HEK293 (cell line): ENCODE measurements at regions not wholly inside any gene's neighbourhood (a gene's known extent, or its start where the extent isn't known, plus 50 kb on each side); places are given as distances from the start of the nearest gene placed in this dataset.

Source experiments
- CTCF ChIA-PET: fragments of 350-600 bp; formaldehyde crosslinking; extraction: SDS; loops from one replicate; lab custom pipeline; 2021; ENCODE audit warnings: antibody characterized with exemption; lab: Yijun Ruan, JAX
- POLR2A ChIA-PET: fragments of 300-600 bp; formaldehyde crosslinking; extraction: SDS; loops from one replicate; lab custom pipeline; 2020; ENCODE audit warnings: antibody characterized with exemption, inconsistent platforms; lab: Yijun Ruan, JAX
- H3K27ac ChIP-seq: fragments of 200-500 bp; sonication (Bioruptor generic); 2 replicates; pipeline ENCODE4 v1.5.1; 2014; ENCODE audit warnings: low read depth, low read length, control low read depth, inconsistent platforms; ENCODE audit errors: extremely low read depth
- H3K36me3 ChIP-seq, 2 experiments: fragments of 200-500 bp in 1 of 2; sonication (Bioruptor generic) in 1 of 2; 1 replicate in 1 of 2; 2 replicates in 1 of 2; pipeline ENCODE4 v1.5.1; 2014 to 2017; ENCODE audit warnings: inconsistent platforms in 2 of 2, low read length in 2 of 2; ENCODE audit not compliant: control insufficient read depth in 2 of 2, insufficient read depth in 1 of 2
- H3K4me1 ChIP-seq: fragments of 200-500 bp; sonication (Bioruptor generic); 2 replicates; pipeline ENCODE4 v1.5.1; 2014; ENCODE audit warnings: mild to moderate bottlenecking, low read length, inconsistent platforms; ENCODE audit not compliant: control insufficient read depth, insufficient read depth
- H3K4me3 ChIP-seq: 2 replicates; pipeline ENCODE4 v1.5.1; 2011; ENCODE audit warnings: low read depth, mild to moderate bottlenecking, control low read depth, low read length, moderate library complexity
- H3K9me3 ChIP-seq: fragments of 200-500 bp; sonication (Bioruptor generic); 2 replicates; pipeline ENCODE4 v1.5.1; 2014; ENCODE audit warnings: low read depth, low read length, inconsistent platforms; ENCODE audit not compliant: control insufficient read depth, insufficient read depth
- FEZF1 ChIP-seq: fragments of 450-650 bp; formaldehyde crosslinking; IDR thresholded peaks from 2 replicates; pipeline ENCODE4 v1.5.1; 2016; ENCODE audit warnings: missing biosample characterization, missing genetic modification characterization
- GFI1B ChIP-seq: fragments of 450-650 bp; formaldehyde crosslinking; IDR thresholded peaks from 2 replicates; pipeline ENCODE4 v1.5.1; 2016; ENCODE audit warnings: missing biosample characterization, missing genetic modification characterization
- INSM2 ChIP-seq: fragments of 450-650 bp; formaldehyde crosslinking; IDR thresholded peaks from 2 replicates; pipeline ENCODE4 v1.5.1; 2016; ENCODE audit warnings: missing biosample characterization, missing genetic modification characterization
- MZF1 ChIP-seq: fragments of 450-650 bp; formaldehyde crosslinking; IDR thresholded peaks from 2 replicates; pipeline ENCODE4 v1.5.1; 2017; ENCODE audit warnings: missing biosample characterization, missing genetic modification characterization, borderline replicate concordance
- PRDM1 ChIP-seq: fragments of 450-650 bp; formaldehyde crosslinking; IDR thresholded peaks from 2 replicates; pipeline ENCODE4; 2016; ENCODE audit warnings: missing biosample characterization, missing genetic modification characterization
- SCRT2 ChIP-seq: fragments of 450-650 bp; formaldehyde crosslinking; IDR thresholded peaks from 2 replicates; pipeline ENCODE4 v1.5.1; 2016; ENCODE audit warnings: missing biosample characterization, missing genetic modification characterization
- ZBTB1 ChIP-seq: fragments of 450-650 bp; formaldehyde crosslinking; IDR thresholded peaks from 2 replicates; pipeline ENCODE4 v1.5.1; 2016; ENCODE audit warnings: missing biosample characterization, missing genetic modification characterization
- ZBTB44 ChIP-seq: fragments of 450-650 bp; IDR thresholded peaks from 2 replicates; pipeline ENCODE4 v1.5.1; 2018; ENCODE audit warnings: missing biosample characterization, mild to moderate bottlenecking, missing genetic modification characterization
- ZIC2 ChIP-seq: fragments of 450-650 bp; formaldehyde crosslinking; IDR thresholded peaks from 2 replicates; pipeline ENCODE4 v1.5.1; 2016; ENCODE audit warnings: missing biosample characterization, missing genetic modification characterization
- ZNF266 ChIP-seq: fragments of 450-650 bp; formaldehyde crosslinking; IDR thresholded peaks from 2 replicates; pipeline ENCODE4 v1.5.1; 2016; ENCODE audit warnings: missing biosample characterization, missing genetic modification characterization, low read depth
- ZNF324 ChIP-seq: fragments of 450-650 bp; formaldehyde crosslinking; IDR thresholded peaks from 2 replicates; pipeline ENCODE4 v1.5.1; 2016; ENCODE audit warnings: missing biosample characterization, missing genetic modification characterization
- ZNF354C ChIP-seq: fragments of 450-650 bp; formaldehyde crosslinking; IDR thresholded peaks from 2 replicates; pipeline ENCODE4 v1.5.1; 2016; ENCODE audit warnings: missing biosample characterization, missing genetic modification characterization, low read depth, borderline replicate concordance
- ZNF398 ChIP-seq: fragments of 450-650 bp; formaldehyde crosslinking; IDR thresholded peaks from 2 replicates; pipeline ENCODE4 v1.5.1; 2017; ENCODE audit warnings: missing biosample characterization, missing genetic modification characterization
- ZNF426 ChIP-seq: fragments of 450-650 bp; formaldehyde crosslinking; IDR thresholded peaks from 2 replicates; pipeline ENCODE4 v1.5.1; 2017; ENCODE audit warnings: missing biosample characterization, missing genetic modification characterization, mild to moderate bottlenecking, inconsistent platforms, moderate library complexity
- ZNF501 ChIP-seq: fragments of 450-650 bp; formaldehyde crosslinking; IDR thresholded peaks from 2 replicates; pipeline ENCODE4 v1.5.1; 2016; ENCODE audit warnings: missing biosample characterization, missing genetic modification characterization
- ZNF600 ChIP-seq: fragments of 450-650 bp; formaldehyde crosslinking; IDR thresholded peaks from 2 replicates; pipeline ENCODE4 v1.5.1; 2016; ENCODE audit warnings: missing biosample characterization, missing genetic modification characterization
- ZNF645 ChIP-seq: fragments of 450-650 bp; formaldehyde crosslinking; IDR thresholded peaks from 2 replicates; pipeline ENCODE4; 2016; ENCODE audit warnings: missing biosample characterization, missing genetic modification characterization
- ZSCAN4 ChIP-seq: fragments of 450-650 bp; formaldehyde crosslinking; IDR thresholded peaks from 2 replicates; pipeline ENCODE4 v1.5.1; 2017; ENCODE audit warnings: missing biosample characterization, missing genetic modification characterization
- ZXDB ChIP-seq: fragments of 450-650 bp; formaldehyde crosslinking; IDR thresholded peaks from 2 replicates; pipeline ENCODE4 v1.5.1; 2016; ENCODE audit warnings: missing biosample characterization, missing genetic modification characterization

- TF ChIP-seq ZIC2 (tag by site-specific recombination): no peak
These were observed 86.2 kb upstream of the BEND6 start (continued) for GRCh38 chr6:56868687-56869086.

GRCh38 chr6:56866917-56867522 lies 87.9 kb upstream of the BEND6 start:
- Histone ChIP-seq H3K9me3 (no peaks in the 10 kb centered on the region), H3K27ac (no peak overlapping the region)
- POLR2A ChIA-PET: interaction anchor here (0.6 kb wide), 1 partner anchor 24 kb away, joined by 3 read pairs; no protein-coding TSS in a partner anchor
- TF ChIP-seq FEZF1 (tag by site-specific recombination) (no peak), ZNF645 (no peak), MZF1 (tag by site-specific recombination) (peak; percentile 55; the same call in 1 of the 2 replicates)
- TF ChIP-seq, all 188 proteins: peak for 1
- no peak overlapping the region for H3K4me3 ChIP-seq
- peaks cover 43% of the 10 kb centered on the region for H3K4me1 ChIP-seq
- H3K36me3 ChIP-seq: no peaks in the 10 kb centered on the region
- CTCF ChIA-PET: interaction anchor here (0.7 to 8.8 kb wide), 9 partner anchors 10 to 176 kb away, joined by 3 to 94 read pairs (median 4); partner anchors contain the start of gene BEND6

- ChIA-PET CTCF (interaction anchor here (0.8 to 8.8 kb wide), 8 partner anchors 13 to 451 kb away, joined by 3 to 94 read pairs (median 4); partner anchors contain the start of gene BEND6), POLR2A (interaction anchor here (0.6 kb wide), 1 partner anchor 461 kb away, joined by 3 read pairs; no protein-coding TSS in a partner anchor)
- Histone ChIP-seq H3K27ac (no peak overlapping the region), H3K9me3 (no peaks in the 10 kb centered on the region), H3K36me3 (no peaks in the 10 kb centered on the region), H3K4me1 (peaks cover 43% of the 10 kb centered on the region), H3K4me3 (no peak overlapping the region)
- no peak for TF ChIP-seq ZNF354C (tag by site-specific recombination)
- peak; percentile 49; the same call in 1 of the 2 replicates for TF ChIP-seq ZNF398
- TF ChIP-seq ZSCAN4: peak; percentile 93
- TF ChIP-seq ZNF266 (tag by site-specific recombination): no peak
- peak; percentile 79 for TF ChIP-seq ZNF600 (tag by site-specific recombination)
- TF ChIP-seq GFI1B (tag by site-specific recombination): 0 out of 2 replicates have a peak, but pooled peaks have one; percentile 48
- TF ChIP-seq PRDM1 (tag by site-specific recombination): 0 out of 2 replicates have a peak, but pooled peaks have one; percentile 9
- TF ChIP-seq ZNF501 (tag by site-specific recombination): no peak
These were observed 89.6 kb upstream of the BEND6 start for GRCh38 chr6:56865081-56865875.

- no peaks in the 10 kb centered on the region for H3K36me3 ChIP-seq
- H3K4me3 ChIP-seq: no peak overlapping the region
- ChIA-PET CTCF (interaction anchor here (0.7 to 8.8 kb wide), 8 partner anchors 12 to 1597 kb away, joined by 3 to 94 read pairs (median 5); no protein-coding TSS in a partner anchor), POLR2A (interaction anchor here (1.4 kb wide), 1 partner anchor 20 kb away, joined by 3 read pairs; no protein-coding TSS in a partner anchor)
- H3K27ac ChIP-seq: no peak overlapping the region
- H3K9me3 ChIP-seq: no peaks in the 10 kb centered on the region
- peaks cover 38% of the 10 kb centered on the region for H3K4me1 ChIP-seq
- TF ChIP-seq ZBTB44 (tag by site-specific recombination) (0 out of 2 replicates have a peak, but pooled peaks have one; percentile 7), INSM2 (tag by site-specific recombination) (peak; percentile 78), ZXDB (tag by site-specific recombination) (0 out of 2 replicates have a peak, but pooled peaks have one; percentile 15), SCRT2 (no peak), ZNF426 (tag by site-specific recombination) (no peak), ZBTB1 (tag by site-specific recombination) (no peak), ZNF324 (tag by site-specific recombination) (no peak)
These were observed 90.7 kb upstream of the BEND6 start for GRCh38 chr6:56864171-56864616.
